ENCODE measurements at regions not wholly inside any gene's neighbourhood (a gene's known extent, or its start where the extent isn't known, plus 50 kb on each side); places are given as distances from the start of the nearest gene placed in this dataset.

- H3K27ac ChIP-seq: no peak overlapping the region
- no peak overlapping the region for H3K4me3 ChIP-seq
- TF ChIP-seq, protein P1, sequence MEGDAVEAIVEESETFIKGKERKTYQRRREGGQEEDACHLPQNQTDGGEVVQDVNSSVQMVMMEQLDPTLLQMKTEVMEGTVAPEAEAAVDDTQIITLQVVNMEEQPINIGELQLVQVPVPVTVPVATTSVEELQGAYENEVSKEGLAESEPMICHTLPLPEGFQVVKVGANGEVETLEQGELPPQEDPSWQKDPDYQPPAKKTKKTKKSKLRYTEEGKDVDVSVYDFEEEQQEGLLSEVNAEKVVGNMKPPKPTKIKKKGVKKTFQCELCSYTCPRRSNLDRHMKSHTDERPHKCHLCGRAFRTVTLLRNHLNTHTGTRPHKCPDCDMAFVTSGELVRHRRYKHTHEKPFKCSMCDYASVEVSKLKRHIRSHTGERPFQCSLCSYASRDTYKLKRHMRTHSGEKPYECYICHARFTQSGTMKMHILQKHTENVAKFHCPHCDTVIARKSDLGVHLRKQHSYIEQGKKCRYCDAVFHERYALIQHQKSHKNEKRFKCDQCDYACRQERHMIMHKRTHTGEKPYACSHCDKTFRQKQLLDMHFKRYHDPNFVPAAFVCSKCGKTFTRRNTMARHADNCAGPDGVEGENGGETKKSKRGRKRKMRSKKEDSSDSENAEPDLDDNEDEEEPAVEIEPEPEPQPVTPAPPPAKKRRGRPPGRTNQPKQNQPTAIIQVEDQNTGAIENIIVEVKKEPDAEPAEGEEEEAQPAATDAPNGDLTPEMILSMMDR (IDR thresholded peaks at IDR 0.05): no peak
- TF ChIP-seq POLR2AphosphoS5 (IDR thresholded peaks at IDR 0.05) (no peak), POLR2A (IDR thresholded peaks at IDR 0.05) (no peak), EP300 (IDR thresholded peaks at IDR 0.05) (no peak)
- 100% methylated on average over 1 of the region's 1 CpG for WGBS
- no peaks in the 10 kb centered on the region for H3K9me3 ChIP-seq
- no peaks in the 10 kb centered on the region for H3K36me3 ChIP-seq
- no peaks in the 10 kb centered on the region for H3K4me1 ChIP-seq
- no peaks in the 10 kb centered on the region for H3K27me3 ChIP-seq
- DNase-seq (ENCODE audit: low spot score in 2 of 2): no peak
Observed at GRCh38 chr16:59320657-59321056, 586.5 kb upstream of the GOT2 start.

GRCh38 chr16:59319871-59320270, 585.8 kb upstream of the GOT2 start:
- H3K4me1 ChIP-seq: no peaks in the 10 kb centered on the region
- no peak for DNase-seq (ENCODE audit: low spot score in 2 of 2)
- no peak overlapping the region for H3K27ac ChIP-seq
- H3K36me3 ChIP-seq: no peaks in the 10 kb centered on the region
- WGBS: 85% methylated on average over 3 of the region's 3 CpGs
- TF ChIP-seq EP300 (IDR thresholded peaks at IDR 0.05) (no peak), POLR2AphosphoS5 (IDR thresholded peaks at IDR 0.05) (no peak), POLR2A (IDR thresholded peaks at IDR 0.05) (no peak)
- TF ChIP-seq, protein P1 (IDR thresholded peaks at IDR 0.05): no peak
- H3K4me3 ChIP-seq: no peak overlapping the region
- no peaks in the 10 kb centered on the region for H3K27me3 ChIP-seq
- H3K9me3 ChIP-seq: no peaks in the 10 kb centered on the region

DNA sequence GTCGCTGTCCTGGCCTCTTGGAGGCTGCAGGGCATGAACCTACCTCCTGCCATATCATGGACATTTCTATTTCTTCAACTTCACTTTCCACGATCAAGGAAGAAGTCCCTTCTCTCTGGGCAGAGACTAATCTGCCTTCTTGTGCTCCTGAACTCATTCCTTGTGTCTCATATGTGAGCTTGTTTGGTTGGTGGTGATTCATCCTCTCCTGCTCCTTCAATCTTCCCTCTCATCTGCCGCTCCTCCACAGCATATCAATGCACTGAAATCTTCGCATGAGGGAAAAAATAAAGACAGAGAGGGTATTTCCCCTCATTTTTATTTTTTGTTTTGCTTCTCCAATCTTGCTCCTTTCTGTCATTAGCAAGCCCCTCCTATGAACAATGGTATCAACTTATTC, 571.7 kb upstream of the GOT2 start:
- no peak for DNase-seq (ENCODE audit: low spot score in 2 of 2)
- Histone ChIP-seq H3K9me3 (no peaks in the 10 kb centered on the region), H3K36me3 (no peaks in the 10 kb centered on the region), H3K27ac (no peak overlapping the region), H3K4me1 (no peaks in the 10 kb centered on the region), H3K27me3 (no peaks in the 10 kb centered on the region), H3K4me3 (no peak overlapping the region)
- 82% methylated on average over 4 of the region's 4 CpGs for WGBS
- no peak for TF ChIP-seq POLR2A (IDR thresholded peaks at IDR 0.05)
- TF ChIP-seq POLR2AphosphoS5 (IDR thresholded peaks at IDR 0.05): no peak
- TF ChIP-seq, protein P1 (IDR thresholded peaks at IDR 0.05): no peak
- no peak for TF ChIP-seq EP300 (IDR thresholded peaks at IDR 0.05)

- Histone ChIP-seq H3K27ac (no peak overlapping the region), H3K27me3 (no peaks in the 10 kb centered on the region), H3K36me3 (no peaks in the 10 kb centered on the region), H3K9me3 (no peaks in the 10 kb centered on the region), H3K4me3 (no peak overlapping the region), H3K4me1 (no peaks in the 10 kb centered on the region)
- TF ChIP-seq, protein P1 (IDR thresholded peaks at IDR 0.05): no peak
- TF ChIP-seq POLR2AphosphoS5 (IDR thresholded peaks at IDR 0.05): no peak
- no peak for TF ChIP-seq POLR2A (IDR thresholded peaks at IDR 0.05)
- no peak for TF ChIP-seq EP300 (IDR thresholded peaks at IDR 0.05)
- WGBS: 74% methylated on average over 5 of the region's 5 CpGs
- DNase-seq (ENCODE audit: low spot score in 2 of 2): no peak
Observed at GRCh38 chr16:59296888-59297287, 562.8 kb upstream of the GOT2 start.

GRCh38 chr16:59295993-59296736, 562.0 kb upstream of the GOT2 start:
- TF ChIP-seq POLR2AphosphoS5 (IDR thresholded peaks at IDR 0.05) (no peak), POLR2A (IDR thresholded peaks at IDR 0.05) (no peak), EP300 (IDR thresholded peaks at IDR 0.05) (no peak)
- TF ChIP-seq, protein P1 (IDR thresholded peaks at IDR 0.05): no peak
- H3K4me1 ChIP-seq: no peaks in the 10 kb centered on the region
- WGBS: 33% methylated on average over 5 of the region's 5 CpGs
- H3K27ac ChIP-seq: no peak overlapping the region
- H3K27me3 ChIP-seq: no peaks in the 10 kb centered on the region
- H3K9me3 ChIP-seq: no peaks in the 10 kb centered on the region
- no peak overlapping the region for H3K4me3 ChIP-seq
- no peaks in the 10 kb centered on the region for H3K36me3 ChIP-seq
- no peak for DNase-seq (ENCODE audit: low spot score in 2 of 2)
